Neural cell (in vitro differentiated cells): ENCODE measurements at regions not wholly inside any gene's neighbourhood (a gene's known extent, or its start where the extent isn't known, plus 50 kb on each side); places are given as distances from the start of the nearest gene placed in this dataset.
"Not testable (repeated sequence)": the region's sequence is repeated elsewhere in the genome, so short reads cannot be mapped to it uniquely, and the experiment has no call there.

Source experiments
- H2AFZ ChIP-seq: fragments of 200-600, 300-800 bp; sonication (generic), shearing (Covaris generic); 2 replicates; pipeline ENCODE4 v1.6.0; 2014; ENCODE audit warnings: low read depth, mild to moderate bottlenecking, antibody characterized with exemption, low read length, moderate library complexity
- H3F3A ChIP-seq: fragments of 200-600 bp; shearing (Covaris generic); 2 replicates; pipeline ENCODE4 v1.6.1; 2016; ENCODE audit warnings: mild to moderate bottlenecking, moderate library complexity, mixed read lengths, antibody characterized with exemption, low read length; ENCODE audit not compliant: insufficient read depth, poor library complexity, severe bottlenecking
- H3K27ac ChIP-seq: fragments of 200-600, 300-800 bp; sonication (generic), shearing (Covaris generic); 2 replicates; pipeline ENCODE4 v1.5.1; 2014; ENCODE audit warnings: mild to moderate bottlenecking, low read length, moderate library complexity
- H3K27me3 ChIP-seq: fragments of 300-800, 200-600 bp; sonication (generic), shearing (Covaris generic); 2 replicates; pipeline ENCODE4 v1.6.0; 2014; ENCODE audit warnings: mild to moderate bottlenecking, low read depth, low read length, moderate library complexity; ENCODE audit not compliant: insufficient read depth
- H3K36me3 ChIP-seq: fragments of 300-800, 200-600 bp; sonication (generic), shearing (Covaris generic); 2 replicates; pipeline ENCODE4 v1.5.1; 2014; ENCODE audit warnings: mild to moderate bottlenecking, antibody characterized with exemption, low read length, moderate library complexity; ENCODE audit not compliant: insufficient read depth
- H3K4me2 ChIP-seq: fragments of 300-800, 200-600 bp; sonication (generic), shearing (Covaris generic); 2 replicates; pipeline ENCODE4 v1.6.0; 2014; ENCODE audit warnings: mild to moderate bottlenecking, low read length
- H3K4me3 ChIP-seq: fragments of 300-800, 200-600 bp; sonication (generic), shearing (Covaris generic); 2 replicates; pipeline ENCODE4 v1.5.1; 2014; ENCODE audit warnings: mild to moderate bottlenecking, low read length, moderate library complexity
- H3K79me2 ChIP-seq: fragments of 200-600 bp; shearing (Covaris generic); replicated peaks from 2 replicates; pipeline ENCODE4 v1.6.0; 2014; ENCODE audit warnings: mild to moderate bottlenecking, low read length, moderate library complexity; ENCODE audit not compliant: insufficient read depth
- H3K9ac ChIP-seq: fragments of 300-800, 200-600 bp; sonication (generic), shearing (Covaris generic); 2 replicates; pipeline ENCODE4 v1.6.1; 2016; ENCODE audit warnings: mild to moderate bottlenecking, low read length, mixed read lengths
- H3K9me2 ChIP-seq: fragments of 200-600 bp; shearing (Covaris generic); 2 replicates; pipeline ENCODE4 v1.6.1; 2016; ENCODE audit warnings: mild to moderate bottlenecking, low read length, mixed read lengths; ENCODE audit not compliant: insufficient read depth
- H3K9me3 ChIP-seq: fragments of 200-600, 300-800 bp; sonication (generic), shearing (Covaris generic); 2 replicates; pipeline ENCODE4 v1.6.1; 2016; ENCODE audit warnings: mild to moderate bottlenecking, mixed run types, low read length, moderate library complexity, mixed read lengths
- H4K20me1 ChIP-seq: fragments of 200-600 bp; shearing (Covaris generic); 2 replicates; pipeline ENCODE4 v1.6.1; 2016; ENCODE audit warnings: mild to moderate bottlenecking, mixed run types; ENCODE audit not compliant: insufficient read depth
- CTCF ChIP-seq: fragments of 450-650 bp; IDR thresholded peaks from 2 replicates; pipeline ENCODE4 v1.5.1; 2014; ENCODE audit warnings: antibody characterized with exemption, mild to moderate bottlenecking, moderate library complexity; ENCODE audit not compliant: poor library complexity, severe bottlenecking
- EP300 ChIP-seq: fragments of 450-650 bp; conservative IDR thresholded peaks from 2 replicates; pipeline ENCODE4 v1.6.1; 2014; ENCODE audit warnings: antibody characterized with exemption, mild to moderate bottlenecking, moderate library complexity; ENCODE audit not compliant: poor library complexity, severe bottlenecking
- EZH2 ChIP-seq: fragments of 200-600, 300-800 bp; shearing (Covaris generic), sonication (generic); IDR thresholded peaks from 2 replicates; pipeline ENCODE4 v1.6.1; 2014; ENCODE audit warnings: antibody characterized with exemption, low read length, borderline replicate concordance, mild to moderate bottlenecking; ENCODE audit not compliant: insufficient read depth, poor library complexity, severe bottlenecking
- MXI1 ChIP-seq: fragments of 450-650 bp; conservative IDR thresholded peaks from 2 replicates; pipeline ENCODE4 v1.6.1; 2014; ENCODE audit warnings: antibody characterized with exemption, mild to moderate bottlenecking; ENCODE audit not compliant: poor library complexity, severe bottlenecking
- POLR2AphosphoS5 ChIP-seq: IDR thresholded peaks from 2 replicates; pipeline ENCODE4 v1.6.1; 2012
- RAD21 ChIP-seq: fragments of 450-650 bp; conservative IDR thresholded peaks from 2 replicates; pipeline ENCODE4 v1.6.1; 2014; ENCODE audit warnings: antibody characterized with exemption, mild to moderate bottlenecking, moderate library complexity
- REST ChIP-seq: IDR thresholded peaks from 2 replicates; pipeline ENCODE4 v1.6.1; 2012; ENCODE audit warnings: borderline replicate concordance
- SMC3 ChIP-seq: fragments of 450-650 bp; conservative IDR thresholded peaks from 2 replicates; pipeline ENCODE4 v1.6.1; 2014; ENCODE audit warnings: antibody characterized with exemption, mild to moderate bottlenecking, moderate library complexity; ENCODE audit not compliant: poor library complexity
- TAF1 ChIP-seq: IDR thresholded peaks from 2 replicates; pipeline ENCODE4 v1.6.1; 2012; ENCODE audit warnings: low read depth

- Histone ChIP-seq H3K27me3 (no peaks in the 10 kb centered on the region), H3K9ac (no peak overlapping the region), H3K9me2 (no peaks in the 10 kb centered on the region), H4K20me1 (no peaks in the 10 kb centered on the region), H2AFZ (no peak overlapping the region), H3K36me3 (no peaks in the 10 kb centered on the region), H3K4me2 (no peak overlapping the region), H3K4me3 (no peak overlapping the region), H3K27ac (no peak overlapping the region), H3F3A (no peaks in the 10 kb centered on the region), H3K9me3 (no peaks in the 10 kb centered on the region), H3K79me2 (no peaks in the 10 kb centered on the region)
- TF ChIP-seq EP300 (no peak), SMC3 (no peak), CTCF (no peak), POLR2AphosphoS5 (no peak), TAF1 (no peak), EZH2 (no peak), REST (no peak), RAD21 (no peak), MXI1 (no peak)
These were observed 111.5 kb upstream of the LDB2 start for GRCh38 chr4:17009871-17010367.

GRCh38 chr4:17008834-17009345 is 110.4 kb upstream of the LDB2 start:
- Histone ChIP-seq H2AFZ (no peak overlapping the region), H3K9me3 (no peaks in the 10 kb centered on the region), H3K4me3 (no peak overlapping the region), H3F3A (no peaks in the 10 kb centered on the region), H4K20me1 (no peaks in the 10 kb centered on the region), H3K4me2 (no peak overlapping the region), H3K27me3 (no peaks in the 10 kb centered on the region), H3K9ac (no peak overlapping the region), H3K36me3 (no peaks in the 10 kb centered on the region), H3K27ac (no peak overlapping the region), H3K79me2 (no peaks in the 10 kb centered on the region), H3K9me2 (no peaks in the 10 kb centered on the region)
- TF ChIP-seq EP300: no peak
- TF ChIP-seq TAF1: no peak
- TF ChIP-seq MXI1: no peak
- no peak for TF ChIP-seq POLR2AphosphoS5
- no peak for TF ChIP-seq CTCF
- TF ChIP-seq SMC3: no peak
- no peak for TF ChIP-seq REST
- TF ChIP-seq RAD21: no peak
- no peak for TF ChIP-seq EZH2

- H3K79me2 ChIP-seq: not testable (repeated sequence)
These were observed 105.4 kb upstream of the LDB2 start for GRCh38 chr4:17003606-17004392.

More at GRCh38 chr4:17003606-17004392, 105.4 kb upstream of the LDB2 start:
- not testable (repeated sequence) for H3K9me2 ChIP-seq, H3K9me3 ChIP-seq, H3K27me3 ChIP-seq, H3K4me2 ChIP-seq, H4K20me1 ChIP-seq, H3K27ac ChIP-seq, H3K36me3 ChIP-seq, H3K9ac ChIP-seq, H3K4me3 ChIP-seq, H3F3A ChIP-seq, H2AFZ ChIP-seq
